Mesothelial cell of epicardium (in vitro differentiated cells): ENCODE measurements at regions not wholly inside any gene's neighbourhood (a gene's known extent, or its start where the extent isn't known, plus 50 kb on each side); places are given as distances from the start of the nearest gene placed in this dataset.
A peak's percentile ranks its signal among the peaks of the same experiment; 100 is the strongest.

ENCODE experiments used
- DNase-seq, 2 experiments: peaks; one replicate each; pipeline ENCODE4 v3.0.0; 2021; ENCODE audit warnings: low spot score in 2 of 2; ENCODE audit not compliant: unreplicated experiment in 2 of 2
- H3K27ac Mint-ChIP-seq: 2 replicates; pipeline ENCODE4 v1.8.0; 2021; ENCODE audit warnings: mixed read lengths
- H3K27me3 Mint-ChIP-seq: 2 replicates; pipeline ENCODE4 v1.8.0; 2021; ENCODE audit warnings: low read depth, mixed read lengths
- H3K36me3 Mint-ChIP-seq: 2 replicates; pipeline ENCODE4 v1.8.0; 2021; ENCODE audit warnings: mixed read lengths
- H3K4me1 Mint-ChIP-seq: 2 replicates; pipeline ENCODE4 v1.8.0; 2021; ENCODE audit warnings: mixed read lengths
- H3K4me3 Mint-ChIP-seq: 2 replicates; pipeline ENCODE4 v1.8.0; 2021; ENCODE audit warnings: mild to moderate bottlenecking, moderate library complexity, mixed read lengths
- H3K9me3 Mint-ChIP-seq: 2 replicates; pipeline ENCODE4 v1.8.0; 2021; ENCODE audit warnings: mixed read lengths
- TF ChIP-seq, protein P1 (sequence below): fragments of 200-600 bp; sonication (generic); IDR thresholded peaks from one replicate; pipeline ENCODE4 v1.5.0; 2021; ENCODE audit warnings: antibody characterized with exemption; ENCODE audit not compliant: unreplicated experiment

DNA sequence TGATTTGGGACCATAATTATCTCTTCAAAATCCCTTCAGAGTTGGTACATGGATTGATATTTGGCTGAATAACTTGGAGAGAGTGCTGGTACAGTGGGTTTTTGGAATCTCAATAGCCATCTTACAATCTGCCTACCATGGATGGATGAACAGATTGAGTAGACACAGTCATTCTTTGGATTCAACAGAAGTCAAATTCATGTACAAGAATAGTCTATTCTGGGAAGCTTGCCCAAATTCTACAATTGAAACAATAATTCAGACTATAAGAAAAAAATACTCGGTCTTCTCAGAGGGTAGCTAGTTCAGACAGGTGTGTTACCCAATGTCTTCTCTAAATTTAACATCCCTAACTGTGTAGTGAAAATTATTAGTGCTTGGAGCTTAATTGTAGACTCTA is 574.0 kb downstream of the LRRIQ3 start:
- TF ChIP-seq, protein P1, sequence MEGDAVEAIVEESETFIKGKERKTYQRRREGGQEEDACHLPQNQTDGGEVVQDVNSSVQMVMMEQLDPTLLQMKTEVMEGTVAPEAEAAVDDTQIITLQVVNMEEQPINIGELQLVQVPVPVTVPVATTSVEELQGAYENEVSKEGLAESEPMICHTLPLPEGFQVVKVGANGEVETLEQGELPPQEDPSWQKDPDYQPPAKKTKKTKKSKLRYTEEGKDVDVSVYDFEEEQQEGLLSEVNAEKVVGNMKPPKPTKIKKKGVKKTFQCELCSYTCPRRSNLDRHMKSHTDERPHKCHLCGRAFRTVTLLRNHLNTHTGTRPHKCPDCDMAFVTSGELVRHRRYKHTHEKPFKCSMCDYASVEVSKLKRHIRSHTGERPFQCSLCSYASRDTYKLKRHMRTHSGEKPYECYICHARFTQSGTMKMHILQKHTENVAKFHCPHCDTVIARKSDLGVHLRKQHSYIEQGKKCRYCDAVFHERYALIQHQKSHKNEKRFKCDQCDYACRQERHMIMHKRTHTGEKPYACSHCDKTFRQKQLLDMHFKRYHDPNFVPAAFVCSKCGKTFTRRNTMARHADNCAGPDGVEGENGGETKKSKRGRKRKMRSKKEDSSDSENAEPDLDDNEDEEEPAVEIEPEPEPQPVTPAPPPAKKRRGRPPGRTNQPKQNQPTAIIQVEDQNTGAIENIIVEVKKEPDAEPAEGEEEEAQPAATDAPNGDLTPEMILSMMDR: no peak
- H3K27ac Mint-ChIP-seq: no peak overlapping the region
- H3K4me1 Mint-ChIP-seq: no peaks in the 10 kb centered on the region
- no peaks in the 10 kb centered on the region for H3K36me3 Mint-ChIP-seq
- H3K27me3 Mint-ChIP-seq: no peaks in the 10 kb centered on the region
- DNase-seq: no peak
- no peaks in the 10 kb centered on the region for H3K9me3 Mint-ChIP-seq
- no peak overlapping the region for H3K4me3 Mint-ChIP-seq

- no peaks in the 10 kb centered on the region for H3K27me3 Mint-ChIP-seq
- H3K4me3 Mint-ChIP-seq: no peak overlapping the region
- H3K4me1 Mint-ChIP-seq: no peaks in the 10 kb centered on the region
- TF ChIP-seq, protein P1: no peak
- peaks cover 6% of the 10 kb centered on the region for H3K9me3 Mint-ChIP-seq
- no peak for DNase-seq
- H3K27ac Mint-ChIP-seq: no peak overlapping the region
- no peaks in the 10 kb centered on the region for H3K36me3 Mint-ChIP-seq
Observed at GRCh38 chr1:73617145-73617544, 580.8 kb downstream of the LRRIQ3 start.

GRCh38 chr1:73611681-73612080 is 586.3 kb downstream of the LRRIQ3 start:
- Mint-ChIP-seq H3K36me3 (no peaks in the 10 kb centered on the region), H3K4me1 (no peaks in the 10 kb centered on the region), H3K9me3 (no peaks in the 10 kb centered on the region), H3K4me3 (no peak overlapping the region), H3K27ac (no peak overlapping the region), H3K27me3 (no peaks in the 10 kb centered on the region)
- no peak for DNase-seq
- TF ChIP-seq, protein P1: no peak

- TF ChIP-seq, protein P1: no peak
- peaks cover 17% of the 10 kb centered on the region for H3K9me3 Mint-ChIP-seq
- H3K36me3 Mint-ChIP-seq: no peaks in the 10 kb centered on the region
- no peaks in the 10 kb centered on the region for H3K4me1 Mint-ChIP-seq
- no peak overlapping the region for H3K4me3 Mint-ChIP-seq
- H3K27ac Mint-ChIP-seq: no peak overlapping the region
- no peaks in the 10 kb centered on the region for H3K27me3 Mint-ChIP-seq
- DNase-seq: no peak
Observed at GRCh38 chr1:73604739-73605138, 593.2 kb downstream of the LRRIQ3 start.

GRCh38 chr1:73604211-73604610 is 593.8 kb downstream of the LRRIQ3 start:
- H3K36me3 Mint-ChIP-seq: no peaks in the 10 kb centered on the region
- TF ChIP-seq, protein P1: no peak
- no peak for DNase-seq
- H3K4me3 Mint-ChIP-seq: no peak overlapping the region
- H3K27me3 Mint-ChIP-seq: no peaks in the 10 kb centered on the region
- no peaks in the 10 kb centered on the region for H3K4me1 Mint-ChIP-seq
- no peak overlapping the region for H3K27ac Mint-ChIP-seq
- H3K9me3 Mint-ChIP-seq: peaks cover 20% of the 10 kb centered on the region

- Mint-ChIP-seq H3K27ac (peak overlapping the region; percentile 45), H3K27me3 (no peaks in the 10 kb centered on the region), H3K9me3 (no peaks in the 10 kb centered on the region), H3K36me3 (no peaks in the 10 kb centered on the region), H3K4me3 (no peak overlapping the region), H3K4me1 (peaks cover 20% of the 10 kb centered on the region)
- TF ChIP-seq, protein P1: no peak
- no peak for DNase-seq
Observed at GRCh38 chr1:73593804-73594203, 604.2 kb downstream of the LRRIQ3 start.
